ENCODE measurements at regions not wholly inside any gene's neighbourhood (a gene's known extent, or its start where the extent isn't known, plus 50 kb on each side); places are given as distances from the start of the nearest gene placed in this dataset.

GRCh38 chr12:17342381-17342961 is 736.5 kb upstream of the LMO3 start:
- TF ChIP-seq ZFP3 (CRISPR knock-in tag; IDR thresholded peaks at IDR 0.05) (no peak), OSR1 (CRISPR knock-in tag; IDR thresholded peaks at IDR 0.05) (no peak), CSDC2 (CRISPR knock-in tag; IDR thresholded peaks at IDR 0.05) (no peak), ISL1 (CRISPR knock-in tag; IDR thresholded peaks at IDR 0.05) (no peak), ARNTL (CRISPR knock-in tag; IDR thresholded peaks at IDR 0.05; ENCODE audit: borderline replicate concordance, low read depth) (no peak), PPARA (CRISPR knock-in tag; IDR thresholded peaks at IDR 0.05; ENCODE audit: borderline replicate concordance) (no peak), GLIS3 (CRISPR knock-in tag; IDR thresholded peaks at IDR 0.05) (no peak), ZNF8 (CRISPR knock-in tag; IDR thresholded peaks at IDR 0.05) (no peak), ZNF70 (CRISPR knock-in tag; IDR thresholded peaks at IDR 0.05) (no peak), ESRRG (CRISPR knock-in tag; IDR thresholded peaks at IDR 0.05) (no peak)
- TF ChIP-seq, protein P1, sequence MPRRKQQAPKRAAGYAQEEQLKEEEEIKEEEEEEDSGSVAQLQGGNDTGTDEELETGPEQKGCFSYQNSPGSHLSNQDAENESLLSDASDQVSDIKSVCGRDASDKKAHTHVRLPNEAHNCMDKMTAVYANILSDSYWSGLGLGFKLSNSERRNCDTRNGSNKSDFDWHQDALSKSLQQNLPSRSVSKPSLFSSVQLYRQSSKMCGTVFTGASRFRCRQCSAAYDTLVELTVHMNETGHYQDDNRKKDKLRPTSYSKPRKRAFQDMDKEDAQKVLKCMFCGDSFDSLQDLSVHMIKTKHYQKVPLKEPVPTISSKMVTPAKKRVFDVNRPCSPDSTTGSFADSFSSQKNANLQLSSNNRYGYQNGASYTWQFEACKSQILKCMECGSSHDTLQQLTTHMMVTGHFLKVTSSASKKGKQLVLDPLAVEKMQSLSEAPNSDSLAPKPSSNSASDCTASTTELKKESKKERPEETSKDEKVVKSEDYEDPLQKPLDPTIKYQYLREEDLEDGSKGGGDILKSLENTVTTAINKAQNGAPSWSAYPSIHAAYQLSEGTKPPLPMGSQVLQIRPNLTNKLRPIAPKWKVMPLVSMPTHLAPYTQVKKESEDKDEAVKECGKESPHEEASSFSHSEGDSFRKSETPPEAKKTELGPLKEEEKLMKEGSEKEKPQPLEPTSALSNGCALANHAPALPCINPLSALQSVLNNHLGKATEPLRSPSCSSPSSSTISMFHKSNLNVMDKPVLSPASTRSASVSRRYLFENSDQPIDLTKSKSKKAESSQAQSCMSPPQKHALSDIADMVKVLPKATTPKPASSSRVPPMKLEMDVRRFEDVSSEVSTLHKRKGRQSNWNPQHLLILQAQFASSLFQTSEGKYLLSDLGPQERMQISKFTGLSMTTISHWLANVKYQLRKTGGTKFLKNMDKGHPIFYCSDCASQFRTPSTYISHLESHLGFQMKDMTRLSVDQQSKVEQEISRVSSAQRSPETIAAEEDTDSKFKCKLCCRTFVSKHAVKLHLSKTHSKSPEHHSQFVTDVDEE (CRISPR knock-in tag; IDR thresholded peaks at IDR 0.05): no peak
- TF ChIP-seq, protein P2, sequence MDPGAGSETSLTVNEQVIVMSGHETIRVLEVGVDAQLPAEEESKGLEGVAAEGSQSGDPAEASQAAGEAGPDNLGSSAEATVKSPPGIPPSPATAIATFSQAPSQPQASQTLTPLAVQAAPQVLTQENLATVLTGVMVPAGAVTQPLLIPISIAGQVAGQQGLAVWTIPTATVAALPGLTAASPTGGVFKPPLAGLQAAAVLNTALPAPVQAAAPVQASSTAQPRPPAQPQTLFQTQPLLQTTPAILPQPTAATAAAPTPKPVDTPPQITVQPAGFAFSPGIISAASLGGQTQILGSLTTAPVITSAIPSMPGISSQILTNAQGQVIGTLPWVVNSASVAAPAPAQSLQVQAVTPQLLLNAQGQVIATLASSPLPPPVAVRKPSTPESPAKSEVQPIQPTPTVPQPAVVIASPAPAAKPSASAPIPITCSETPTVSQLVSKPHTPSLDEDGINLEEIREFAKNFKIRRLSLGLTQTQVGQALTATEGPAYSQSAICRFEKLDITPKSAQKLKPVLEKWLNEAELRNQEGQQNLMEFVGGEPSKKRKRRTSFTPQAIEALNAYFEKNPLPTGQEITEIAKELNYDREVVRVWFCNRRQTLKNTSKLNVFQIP (CRISPR knock-in tag; IDR thresholded peaks at IDR 0.05; ENCODE audit: borderline replicate concordance, low read depth): no peak
- TF ChIP-seq, protein P3, sequence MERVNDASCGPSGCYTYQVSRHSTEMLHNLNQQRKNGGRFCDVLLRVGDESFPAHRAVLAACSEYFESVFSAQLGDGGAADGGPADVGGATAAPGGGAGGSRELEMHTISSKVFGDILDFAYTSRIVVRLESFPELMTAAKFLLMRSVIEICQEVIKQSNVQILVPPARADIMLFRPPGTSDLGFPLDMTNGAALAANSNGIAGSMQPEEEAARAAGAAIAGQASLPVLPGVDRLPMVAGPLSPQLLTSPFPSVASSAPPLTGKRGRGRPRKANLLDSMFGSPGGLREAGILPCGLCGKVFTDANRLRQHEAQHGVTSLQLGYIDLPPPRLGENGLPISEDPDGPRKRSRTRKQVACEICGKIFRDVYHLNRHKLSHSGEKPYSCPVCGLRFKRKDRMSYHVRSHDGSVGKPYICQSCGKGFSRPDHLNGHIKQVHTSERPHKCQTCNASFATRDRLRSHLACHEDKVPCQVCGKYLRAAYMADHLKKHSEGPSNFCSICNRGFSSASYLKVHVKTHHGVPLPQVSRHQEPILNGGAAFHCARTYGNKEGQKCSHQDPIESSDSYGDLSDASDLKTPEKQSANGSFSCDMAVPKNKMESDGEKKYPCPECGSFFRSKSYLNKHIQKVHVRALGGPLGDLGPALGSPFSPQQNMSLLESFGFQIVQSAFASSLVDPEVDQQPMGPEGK (CRISPR knock-in tag; IDR thresholded peaks at IDR 0.05; ENCODE audit: borderline replicate concordance): no peak

Data from SK-N-SH treated with all-trans-retinoic acid at 6 μM for 48 hours (cell line).